ENCODE measurements at regions not wholly inside any gene's neighbourhood (a gene's known extent, or its start where the extent isn't known, plus 50 kb on each side); places are given as distances from the start of the nearest gene placed in this dataset.

DNA sequence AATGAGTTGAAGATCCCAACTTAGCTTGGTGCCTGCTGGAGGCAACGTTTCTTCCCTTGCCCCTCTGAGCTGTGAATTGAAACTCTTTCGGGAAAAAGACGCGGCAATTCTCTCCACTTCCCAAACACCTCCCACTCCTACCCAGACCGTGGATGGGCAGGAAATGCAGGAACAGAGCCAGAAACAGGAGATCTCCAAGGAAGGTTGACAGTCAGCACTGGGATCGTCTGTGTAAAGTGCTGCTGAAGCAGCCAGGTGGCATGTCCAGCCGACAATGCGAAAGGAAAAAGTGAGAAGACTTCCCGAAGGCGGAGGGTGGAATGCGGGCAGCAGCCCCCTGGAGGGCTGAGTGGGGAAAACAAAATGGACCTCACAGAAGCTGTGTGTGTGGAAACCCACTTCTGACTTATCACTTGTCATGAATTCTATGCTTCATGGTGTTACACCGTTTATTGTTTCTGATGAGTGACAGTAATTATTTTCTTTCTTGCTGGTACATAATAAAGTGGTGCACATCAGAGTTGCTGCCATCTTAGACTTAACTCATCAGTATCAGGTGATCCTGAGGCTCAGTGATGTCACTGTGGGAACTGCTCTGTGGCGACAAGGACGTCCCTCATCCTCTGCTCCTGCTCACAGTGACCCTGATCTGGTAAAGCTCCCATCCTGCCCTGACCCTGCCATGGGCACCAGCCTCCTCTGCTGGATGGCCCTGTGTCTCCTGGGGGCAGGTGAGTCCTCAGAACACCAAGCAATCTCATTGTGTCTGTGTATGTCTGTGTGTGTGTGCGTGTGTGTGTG, 220.5 kb upstream of the PRSS1 start:
- TF ChIP-seq POLR2AphosphoS5 (IDR thresholded peaks at IDR 0.05; ENCODE audit: low read depth), result no peak
- TF ChIP-seq CTCF (IDR thresholded peaks at IDR 0.05; ENCODE audit: insufficient read depth, low read length), result no peak
- no peak for TF ChIP-seq GABPA (IDR thresholded peaks at IDR 0.05; ENCODE audit: low read depth)
